ENCODE measurements at regions not wholly inside any gene's neighbourhood (a gene's known extent, or its start where the extent isn't known, plus 50 kb on each side); places are given as distances from the start of the nearest gene placed in this dataset.
"Not testable (repeated sequence)": the region's sequence is repeated elsewhere in the genome, so short reads cannot be mapped to it uniquely, and the experiment has no call there.

GRCh38 chr3:10109-10996 is 186.2 kb upstream of the CHL1 start:
- DNase-seq, result peak; percentile 3

DNA sequence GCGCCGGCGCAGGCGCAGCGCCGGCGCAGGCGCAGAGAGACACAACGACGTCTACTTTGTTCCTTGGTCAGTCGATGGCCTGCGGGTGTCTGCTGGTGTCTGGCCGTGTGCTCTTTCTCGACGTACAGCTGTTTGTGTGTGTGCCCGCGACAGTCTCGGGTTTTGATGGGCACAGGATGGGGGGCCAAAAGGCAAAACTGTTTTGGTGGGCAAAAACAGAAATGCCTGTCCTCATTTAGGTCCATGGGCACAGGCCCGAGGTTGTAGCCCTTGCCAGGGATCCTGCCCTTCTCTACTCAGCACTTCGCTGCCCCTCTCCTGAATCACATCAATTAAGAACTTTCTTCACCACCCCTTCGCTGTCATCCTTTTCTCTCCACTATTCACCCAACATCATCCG is 184.8 kb upstream of the CHL1 start:
- no peak for DNase-seq

DNA sequence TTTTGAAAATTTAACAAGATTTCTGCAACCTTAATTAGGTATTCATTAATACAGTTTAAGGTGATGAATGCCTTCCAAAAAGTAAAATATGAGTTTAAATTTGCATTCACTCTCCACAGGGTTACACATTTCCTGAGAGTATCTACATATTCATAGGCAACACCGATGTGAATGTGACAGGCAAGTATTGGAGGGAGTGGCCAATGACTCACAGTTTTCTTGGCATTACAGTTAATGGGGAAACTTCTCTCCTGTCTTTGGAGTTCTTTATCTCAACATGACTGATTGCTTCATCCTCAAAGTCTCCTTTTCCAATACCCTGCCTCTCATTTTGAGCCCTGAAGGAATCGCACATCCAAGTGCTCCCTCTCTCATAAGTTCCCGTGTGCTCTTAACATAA is 181.9 kb upstream of the CHL1 start:
- DNase-seq, result no peak

- no peak for DNase-seq
These were observed 180.2 kb upstream of the CHL1 start for GRCh38 chr3:16366-16765.

DNA sequence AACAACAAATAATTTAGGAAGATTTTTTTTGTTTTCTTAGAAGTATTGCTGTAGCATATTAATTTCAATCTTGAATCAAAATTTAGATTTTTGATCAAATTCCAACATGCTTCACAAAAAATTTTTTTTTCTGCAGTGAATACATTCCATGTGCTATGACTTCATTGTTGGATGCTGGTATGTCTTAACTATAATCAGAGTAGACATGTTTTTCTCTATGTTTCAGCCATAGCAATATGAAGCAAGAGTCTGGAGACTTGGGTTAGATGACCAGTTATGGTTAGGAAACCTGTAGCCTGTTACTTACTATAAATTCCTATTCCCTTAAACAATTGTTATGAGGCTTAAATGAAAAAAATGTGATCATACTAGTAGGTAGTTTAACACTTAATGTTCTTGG is 176.1 kb upstream of the CHL1 start:
- DNase-seq, result no peak

DNA sequence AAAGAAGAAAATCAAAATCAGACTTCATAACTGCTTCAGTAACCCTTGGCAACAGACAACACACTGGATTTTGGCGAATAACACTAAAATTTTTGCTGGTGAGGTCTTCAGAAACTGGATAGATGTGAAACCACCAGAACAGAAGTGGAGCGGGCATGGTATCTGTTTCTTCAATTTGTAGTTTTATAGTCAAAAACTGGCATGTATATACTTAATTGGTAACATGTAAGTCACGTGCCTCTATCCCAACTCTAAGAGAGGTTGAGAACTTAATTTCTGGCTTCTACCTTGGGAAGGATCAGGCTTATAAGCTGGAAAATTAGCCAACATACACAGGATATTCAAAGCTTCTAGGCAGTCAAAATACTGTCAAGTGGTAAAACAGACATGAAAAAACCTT is 172.6 kb upstream of the CHL1 start:
- DNase-seq, result no peak

GRCh38 chr3:25056-25455 is 171.5 kb upstream of the CHL1 start:
- no peak for DNase-seq

DNA sequence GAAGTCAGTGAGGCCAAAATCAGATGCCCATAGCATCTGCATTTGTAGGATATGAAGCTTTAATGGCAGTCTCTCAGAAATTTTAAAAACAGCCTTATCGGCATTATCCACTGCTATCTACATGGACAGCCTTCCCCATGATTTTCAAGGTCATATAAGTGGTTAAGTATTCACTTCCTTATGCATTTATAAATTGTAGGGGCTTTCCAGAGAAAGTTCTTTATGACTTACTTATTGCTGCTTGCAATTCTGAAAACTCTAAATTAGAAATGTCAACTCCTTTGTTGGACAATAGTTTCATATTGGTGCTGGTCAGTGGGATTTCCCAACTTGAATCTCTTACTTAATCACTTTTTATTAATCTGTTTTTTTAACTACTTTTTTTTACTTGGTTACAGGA is 160.6 kb upstream of the CHL1 start:
- not testable (repeated sequence) for DNase-seq

DNA sequence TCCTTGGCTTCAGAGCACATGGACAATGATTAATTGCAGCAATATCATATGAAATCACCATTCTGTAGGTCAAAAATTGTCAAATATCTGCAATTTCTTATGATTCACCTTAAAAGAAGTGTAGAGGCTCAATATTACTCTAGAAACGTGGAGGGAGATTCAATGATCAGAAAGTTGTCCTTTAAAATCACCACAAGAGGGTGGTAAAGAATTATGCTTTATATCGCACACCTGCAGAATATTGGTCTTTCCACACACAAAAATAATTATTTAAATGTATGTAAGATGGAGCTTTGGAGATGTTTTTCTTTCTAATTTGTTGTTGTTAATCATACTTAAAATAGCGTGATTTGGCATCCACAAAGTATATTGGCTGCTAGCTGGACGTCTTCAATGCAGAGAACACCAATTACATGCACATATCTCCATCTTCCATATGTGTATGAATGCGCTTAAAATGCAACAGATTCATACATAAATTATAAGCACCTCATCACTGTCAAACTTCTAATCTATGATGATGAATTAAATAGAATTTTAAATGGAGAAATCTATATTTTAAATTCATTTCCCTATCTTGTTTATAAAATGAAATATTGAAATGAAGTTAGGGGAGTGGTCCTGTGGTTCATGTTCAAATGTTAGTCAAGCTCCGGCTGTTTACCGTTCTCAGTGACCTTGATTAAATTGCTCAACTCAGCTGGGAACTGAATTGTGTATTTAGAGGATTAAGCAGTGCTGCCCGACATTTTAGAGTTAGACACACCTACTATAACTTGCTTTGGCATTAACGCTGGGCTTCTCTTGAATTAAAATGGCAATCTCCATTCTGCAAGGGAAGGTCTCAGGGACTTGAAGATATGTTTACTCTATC is 153.5 kb upstream of the CHL1 start:
- DNase-seq, result not testable (repeated sequence)

DNA sequence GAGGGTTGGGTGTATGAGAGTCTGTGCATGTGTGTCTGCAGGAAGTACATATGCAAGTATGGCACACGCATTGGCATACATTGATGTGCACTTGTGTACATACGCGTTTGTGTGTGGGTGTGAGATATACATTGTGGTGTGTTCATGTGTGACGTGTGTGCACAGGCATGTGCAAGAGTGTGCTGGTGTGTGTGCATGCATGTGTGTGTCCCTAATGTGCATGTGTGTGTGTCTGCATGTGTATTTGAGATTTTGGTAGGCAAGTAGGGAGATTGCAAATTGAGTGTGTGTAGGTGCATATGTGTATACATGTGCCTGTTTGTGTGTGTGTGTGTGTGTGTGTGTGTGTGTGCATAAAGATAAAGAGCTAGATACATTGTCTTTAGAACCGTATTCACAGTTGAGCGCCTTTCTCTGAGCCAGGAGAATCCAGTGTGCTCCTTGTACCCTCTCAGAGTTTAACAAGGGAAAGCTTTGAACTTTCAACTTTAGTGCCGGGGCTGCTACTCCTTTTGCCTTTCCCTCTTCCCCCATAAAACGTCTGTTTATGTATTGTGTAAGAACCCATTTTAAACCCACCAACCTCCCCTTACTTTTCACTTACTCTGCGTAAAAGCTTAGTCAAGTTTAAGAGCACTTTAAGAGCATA is 152.4 kb upstream of the CHL1 start:
- no peak for DNase-seq

GRCh38 chr3:44941-45340 is 151.6 kb upstream of the CHL1 start:
- not testable (repeated sequence) for DNase-seq

DNA sequence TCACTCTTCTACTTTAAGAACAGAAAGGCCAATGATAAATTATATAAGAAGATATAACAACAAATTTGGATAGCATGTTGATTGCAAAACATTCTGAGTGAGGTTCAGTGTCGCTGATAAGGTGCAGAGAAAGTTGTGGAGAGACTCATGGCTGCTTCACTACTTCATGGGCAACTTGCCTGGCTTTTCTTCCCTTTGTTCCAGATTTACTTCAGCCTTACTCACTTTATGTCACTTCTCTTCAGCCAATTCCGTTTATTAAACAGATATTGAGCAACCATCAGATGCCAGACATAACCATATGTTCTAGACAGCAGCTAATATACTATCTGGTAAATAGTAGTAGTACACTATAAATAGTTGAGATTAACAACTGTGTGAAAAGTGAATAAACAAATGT is 150.0 kb upstream of the CHL1 start:
- no peak for DNase-seq

GRCh38 chr3:53441-53840 is 143.1 kb upstream of the CHL1 start:
- not testable (repeated sequence) for DNase-seq

- DNase-seq, result no peak
These were observed 142.3 kb upstream of the CHL1 start for GRCh38 chr3:54240-54639.

DNA sequence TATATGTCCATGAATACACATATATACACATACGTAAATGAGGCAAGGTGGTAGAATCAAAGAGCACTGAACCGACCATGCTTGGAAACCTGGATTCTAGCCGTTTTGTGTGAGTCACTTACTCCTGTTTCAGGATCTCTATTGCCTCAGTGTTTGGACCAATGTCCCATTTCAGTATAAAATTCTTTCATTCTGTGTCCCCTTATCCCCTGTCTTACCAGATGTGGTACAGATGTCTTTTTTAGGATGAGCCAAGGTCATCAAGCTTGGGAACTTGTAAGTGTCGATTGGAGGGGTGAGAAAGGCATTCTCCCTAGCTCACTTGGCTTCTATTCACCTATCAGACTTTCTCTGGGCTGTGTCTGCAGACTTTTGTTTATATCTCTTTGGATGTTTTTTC is 139.9 kb upstream of the CHL1 start:
- no peak for DNase-seq

DNA sequence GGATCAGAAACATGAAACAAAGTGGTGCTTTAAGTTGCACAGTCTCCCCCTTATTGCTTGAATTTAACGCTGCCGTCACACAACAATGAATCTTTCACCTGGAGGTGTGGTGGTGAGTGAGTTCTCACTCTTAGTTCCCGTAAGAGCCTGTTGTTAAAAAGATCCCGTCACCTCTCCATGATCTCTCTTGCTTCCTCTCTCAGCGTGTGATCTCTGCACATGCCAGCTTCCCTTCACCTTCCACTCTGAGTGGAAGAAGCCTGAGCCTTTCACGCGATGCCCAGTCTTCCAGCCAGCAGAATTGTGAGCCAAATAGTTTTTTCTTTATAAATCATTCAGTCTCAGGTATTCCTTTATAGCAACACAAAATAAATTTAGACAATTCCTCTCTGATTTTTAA is 136.7 kb upstream of the CHL1 start:
- DNase-seq, result no peak

- DNase-seq, result no peak
These were observed 133.3 kb upstream of the CHL1 start for GRCh38 chr3:63095-63765.

DNA sequence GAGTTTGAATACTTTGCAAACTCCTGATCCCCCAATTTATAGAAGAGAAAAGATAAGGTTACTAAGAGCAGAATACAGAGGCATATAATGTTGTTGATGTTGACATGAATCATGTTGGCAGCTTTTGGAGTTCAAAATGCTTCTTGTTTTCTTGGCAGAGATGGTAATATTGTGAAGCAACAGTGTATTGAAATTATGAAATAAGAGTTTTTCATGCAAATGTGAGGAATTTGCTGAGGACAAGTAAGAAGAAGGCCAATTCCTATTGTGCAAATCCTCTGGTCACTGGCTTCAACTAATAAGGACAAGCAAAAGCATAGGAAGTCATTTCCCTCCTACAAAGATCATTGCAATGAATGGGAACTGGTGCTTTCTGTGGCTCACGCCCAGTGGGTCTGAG is 126.9 kb upstream of the CHL1 start:
- no peak for DNase-seq

DNA sequence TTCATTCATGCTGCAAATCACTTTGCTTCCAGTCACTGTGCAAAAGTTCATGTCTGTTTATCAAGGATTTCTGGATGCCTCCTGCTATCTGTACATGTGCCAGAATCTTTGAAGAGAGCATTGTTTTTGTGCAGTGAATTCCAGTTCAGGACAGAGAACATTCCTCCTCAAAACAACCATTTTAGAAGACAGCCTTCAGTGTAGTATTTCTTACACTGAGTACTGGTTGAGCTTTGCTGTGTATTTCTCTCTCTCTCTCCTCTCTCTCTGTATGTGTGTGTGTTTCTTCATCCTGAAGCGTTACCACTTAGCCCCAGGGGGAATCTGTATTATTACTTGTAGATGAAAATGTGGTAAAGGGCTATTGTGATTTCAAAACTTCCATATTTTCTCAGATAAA is 123.8 kb upstream of the CHL1 start:
- no peak for DNase-seq

GRCh38 chr3:73271-73670 is 123.3 kb upstream of the CHL1 start:
- no peak for DNase-seq

GRCh38 chr3:74676-75243 is 121.8 kb upstream of the CHL1 start:
- DNase-seq, result no peak

GRCh38 chr3:75260-75659 is 121.3 kb upstream of the CHL1 start:
- no peak for DNase-seq

DNA sequence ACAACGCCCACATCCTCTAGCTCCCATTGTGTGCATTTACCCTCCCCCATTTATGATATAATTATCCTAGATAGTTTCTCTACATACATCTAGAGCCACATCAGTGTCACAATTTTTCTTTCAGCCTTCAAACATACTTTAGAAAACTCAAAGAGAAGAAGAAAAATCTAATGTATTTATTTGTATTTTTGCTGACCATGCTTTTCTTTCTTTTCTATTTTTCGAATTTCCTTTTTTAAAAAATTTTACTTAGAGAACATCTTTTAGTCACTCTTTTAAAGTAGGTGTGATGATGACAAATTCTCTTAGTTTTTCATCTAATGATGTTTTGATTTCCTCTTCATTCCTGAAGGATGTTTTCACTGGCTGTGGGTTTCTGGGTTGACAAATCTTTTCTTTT is 117.0 kb upstream of the CHL1 start:
- DNase-seq, result no peak
